Caco-2 (cell line): ENCODE measurements at regions not wholly inside any gene's neighbourhood (a gene's known extent, or its start where the extent isn't known, plus 50 kb on each side); places are given as distances from the start of the nearest gene placed in this dataset.

ENCODE experiments used
- BruUV-seq: library from RNA; stranded (reverse); fragments of 400-500 nt; replicated peaks from 2 replicates; lab custom pipeline; 2021; lab: Mats Ljungman, UMichigan
- CTCF ChIA-PET: fragments of 300-600 bp; sonication (Branson Sonifier 250); formaldehyde crosslinking; loops from one replicate; lab custom pipeline; 2022; ENCODE audit warnings: antibody characterized with exemption; lab: Charles Lee
- POLR2A ChIA-PET: fragments of 300-600 bp; sonication (Branson Sonifier 250); formaldehyde crosslinking; loops from one replicate; lab custom pipeline; 2022; ENCODE audit warnings: antibody characterized with exemption; lab: Charles Lee
- DNase-seq, 2 experiments: peaks; one replicate each; pipeline versions ENCODE4 v3.0.0 to v3.0.0-alpha.2; 2020 to 2022
- H3K27me3 ChIP-seq: replicated peaks from 2 replicates; pipeline ENCODE4 v1.6.0; 2011; ENCODE audit warnings: low read length; ENCODE audit not compliant: control insufficient read depth, insufficient read depth
- H3K36me3 ChIP-seq: 2 replicates; pipeline ENCODE4 v1.5.1; 2011; ENCODE audit warnings: low read length; ENCODE audit not compliant: control insufficient read depth, insufficient read depth
- H3K4me1 ChIP-seq: fragments of 250-450 bp; sonication (Bioruptor Pico); 2 replicates; pipeline ENCODE4 v1.5.1; 2020; ENCODE audit warnings: mild to moderate bottlenecking
- H3K4me3 ChIP-seq: 2 replicates; pipeline ENCODE4 v1.5.1; 2011; ENCODE audit warnings: low read depth, mild to moderate bottlenecking, control low read depth, low read length
- H3K9me3 ChIP-seq: fragments of 250-450 bp; sonication (Bioruptor Pico); 2 replicates; pipeline ENCODE4 v1.5.1; 2020; ENCODE audit warnings: mild to moderate bottlenecking, moderate library complexity
- H3K27ac Mint-ChIP-seq: one replicate; pipeline ENCODE4 v1.8.0; 2022; ENCODE audit warnings: mixed read lengths; ENCODE audit not compliant: unreplicated experiment
- H3K27me3 Mint-ChIP-seq: one replicate; pipeline ENCODE4 v1.8.0; 2022; ENCODE audit warnings: mixed read lengths; ENCODE audit not compliant: insufficient read depth, unreplicated experiment
- H3K36me3 Mint-ChIP-seq: one replicate; pipeline ENCODE4 v1.8.0; 2022; ENCODE audit warnings: mild to moderate bottlenecking, mixed read lengths; ENCODE audit not compliant: insufficient read depth, unreplicated experiment
- H3K4me1 Mint-ChIP-seq: one replicate; pipeline ENCODE4 v1.8.0; 2022; ENCODE audit warnings: low read depth, mixed read lengths; ENCODE audit not compliant: unreplicated experiment
- H3K4me3 Mint-ChIP-seq: one replicate; pipeline ENCODE4 v1.8.0; 2022; ENCODE audit warnings: mild to moderate bottlenecking, moderate library complexity, mixed read lengths; ENCODE audit not compliant: unreplicated experiment
- H3K9me3 Mint-ChIP-seq: one replicate; pipeline ENCODE4 v1.8.0; 2022; ENCODE audit warnings: mixed read lengths; ENCODE audit not compliant: unreplicated experiment
- CTCF ChIP-seq, 2 experiments: fragments of 200-600 bp in 1 of 2; IDR thresholded peaks; 1 replicate in 1 of 2; 2 replicates in 1 of 2; pipeline versions ENCODE4 v1.5.1 to v1.8.0; 2011 to 2022; ENCODE audit warnings: antibody characterized with exemption in 1 of 2, control low read depth in 1 of 2, inconsistent platforms in 1 of 2, low read depth in 1 of 2, low read length in 1 of 2, mild to moderate bottlenecking in 1 of 2, moderate library complexity in 1 of 2; ENCODE audit not compliant: insufficient read depth in 1 of 2, severe bottlenecking in 1 of 2, unreplicated experiment in 1 of 2
- intact Hi-C: fragments of 100-400 bp; cut with micrococcal nuclease; formaldehyde crosslinking; loops from one replicate; pipeline ENCODE4 v1.10.0; 2022; ENCODE audit not compliant: unreplicated experiment

GRCh38 chr15:53462651-53463050 lies 296.8 kb downstream of the WDR72 start:
- H3K36me3 Mint-ChIP-seq, result no peaks in the 10 kb centered on the region
- no TSS peak for BruUV-seq

DNA sequence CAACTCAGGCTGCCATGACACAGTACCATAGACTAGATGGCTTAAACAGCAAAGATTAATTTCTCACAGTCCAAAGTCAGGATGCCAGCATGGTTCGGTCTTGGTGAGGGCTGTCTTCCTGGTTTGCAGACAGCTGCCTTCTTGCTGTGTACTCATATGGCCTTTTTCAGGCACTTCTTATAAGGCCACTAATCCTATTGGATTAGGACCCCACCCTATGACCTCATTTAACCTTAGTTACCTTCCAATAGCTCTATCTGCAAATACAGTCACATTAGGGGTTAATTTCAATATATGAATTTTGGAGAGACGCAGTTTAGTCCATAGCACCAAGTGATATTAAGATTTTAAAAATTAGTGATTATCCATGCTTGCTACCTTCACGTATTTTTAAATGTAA lies 297.8 kb downstream of the WDR72 start:
- Mint-ChIP-seq H3K27ac (no peak overlapping the region), H3K4me1 (peaks cover 6% of the 10 kb centered on the region)

More at GRCh38 chr15:53462651-53463050, 296.8 kb downstream of the WDR72 start:
- ChIA-PET CTCF (no interaction called here), POLR2A (no interaction called here)
- Mint-ChIP-seq H3K4me3 (no peak overlapping the region), H3K4me1 (no peaks in the 10 kb centered on the region), H3K27ac (no peak overlapping the region), H3K9me3 (peaks cover 21% of the 10 kb centered on the region), H3K27me3 (no peaks in the 10 kb centered on the region)
- no peak for TF ChIP-seq CTCF (IDR thresholded peaks at IDR 0.05; ENCODE audit: insufficient read depth in 1 of 2, low read depth in 1 of 2, low read length in 1 of 2, severe bottlenecking in 1 of 2, unreplicated experiment in 1 of 2)
- DNase-seq, result no peak
- Histone ChIP-seq H3K4me1 (no peaks in the 10 kb centered on the region), H3K4me3 (no peak overlapping the region), H3K36me3 (no peaks in the 10 kb centered on the region), H3K27me3 (no peaks in the 10 kb centered on the region; the same call in 1 of the 2 replicates), H3K9me3 (no peaks in the 10 kb centered on the region)
- intact Hi-C loops, result no loop called here

DNA sequence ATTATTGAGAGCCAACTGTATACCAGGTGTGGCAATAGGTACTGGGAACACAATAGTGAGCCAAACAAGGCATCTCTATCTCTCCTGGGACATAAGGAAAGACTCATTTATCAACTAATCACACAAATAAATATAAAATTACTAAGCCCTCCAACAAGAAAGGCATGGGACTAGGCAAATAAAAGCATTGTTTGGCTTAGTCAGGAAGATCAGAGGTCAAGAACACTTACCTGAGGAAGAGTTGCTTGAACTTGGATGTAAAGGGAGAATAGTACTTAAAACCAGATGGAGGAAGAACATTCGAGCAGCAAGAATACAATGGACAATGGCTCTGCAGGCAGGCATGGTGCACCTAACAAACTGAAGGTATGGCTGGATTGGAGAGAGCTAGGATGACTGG lies 300.7 kb downstream of the WDR72 start:
- Histone ChIP-seq H3K9me3 (no peaks in the 10 kb centered on the region), H3K4me1 (peaks cover 20% of the 10 kb centered on the region), H3K4me3 (no peak overlapping the region), H3K27me3 (no peaks in the 10 kb centered on the region), H3K36me3 (no peaks in the 10 kb centered on the region)
- Mint-ChIP-seq H3K27ac (no peak overlapping the region), H3K9me3 (peaks cover 21% of the 10 kb centered on the region), H3K4me1 (peaks cover 21% of the 10 kb centered on the region), H3K4me3 (no peak overlapping the region), H3K27me3 (no peaks in the 10 kb centered on the region), H3K36me3 (no peaks in the 10 kb centered on the region)
- DNase-seq, result no peak
- ChIA-PET CTCF (no interaction called here), POLR2A (no interaction called here)
- intact Hi-C loops, result no loop called here
- no TSS peak for BruUV-seq
- no peak for TF ChIP-seq CTCF (IDR thresholded peaks at IDR 0.05; ENCODE audit: insufficient read depth in 1 of 2, low read depth in 1 of 2, low read length in 1 of 2, severe bottlenecking in 1 of 2, unreplicated experiment in 1 of 2)

More for the DNA sequence above, 297.8 kb downstream of the WDR72 start:
- no peak overlapping the region for H3K4me3 Mint-ChIP-seq
- no peak overlapping the region for H3K4me3 ChIP-seq
- no peaks in the 10 kb centered on the region for H3K27me3 ChIP-seq
- POLR2A ChIA-PET, result no interaction called here
- no peaks in the 10 kb centered on the region for H3K27me3 Mint-ChIP-seq
- TF ChIP-seq CTCF (IDR thresholded peaks at IDR 0.05; ENCODE audit: insufficient read depth in 1 of 2, low read depth in 1 of 2, low read length in 1 of 2, severe bottlenecking in 1 of 2, unreplicated experiment in 1 of 2), result no peak
- H3K36me3 Mint-ChIP-seq, result no peaks in the 10 kb centered on the region
- no TSS peak for BruUV-seq
- intact Hi-C loops, result no loop called here
- H3K9me3 ChIP-seq, result no peaks in the 10 kb centered on the region
- H3K4me1 ChIP-seq, result no peaks in the 10 kb centered on the region
- H3K9me3 Mint-ChIP-seq, result peaks cover 21% of the 10 kb centered on the region
- CTCF ChIA-PET, result no interaction called here
- no peaks in the 10 kb centered on the region for H3K36me3 ChIP-seq
- DNase-seq, result no peak
